HL-60 (cell line): ENCODE measurements at regions not wholly inside any gene's neighbourhood (a gene's known extent, or its start where the extent isn't known, plus 50 kb on each side); places are given as distances from the start of the nearest gene placed in this dataset.

Experiments used
- SPI1 ChIP-seq: IDR thresholded peaks from 2 replicates; pipeline ENCODE4 v1.6.1; 2012; ENCODE audit warnings: low read depth, mild to moderate bottlenecking, borderline replicate concordance
- TF ChIP-seq, protein P1 (sequence below): IDR thresholded peaks from one replicate; pipeline ENCODE4 v1.5.1; 2011; ENCODE audit warnings: low read length, control low read depth, inconsistent platforms; ENCODE audit not compliant: insufficient read depth

- TF ChIP-seq, protein P1, sequence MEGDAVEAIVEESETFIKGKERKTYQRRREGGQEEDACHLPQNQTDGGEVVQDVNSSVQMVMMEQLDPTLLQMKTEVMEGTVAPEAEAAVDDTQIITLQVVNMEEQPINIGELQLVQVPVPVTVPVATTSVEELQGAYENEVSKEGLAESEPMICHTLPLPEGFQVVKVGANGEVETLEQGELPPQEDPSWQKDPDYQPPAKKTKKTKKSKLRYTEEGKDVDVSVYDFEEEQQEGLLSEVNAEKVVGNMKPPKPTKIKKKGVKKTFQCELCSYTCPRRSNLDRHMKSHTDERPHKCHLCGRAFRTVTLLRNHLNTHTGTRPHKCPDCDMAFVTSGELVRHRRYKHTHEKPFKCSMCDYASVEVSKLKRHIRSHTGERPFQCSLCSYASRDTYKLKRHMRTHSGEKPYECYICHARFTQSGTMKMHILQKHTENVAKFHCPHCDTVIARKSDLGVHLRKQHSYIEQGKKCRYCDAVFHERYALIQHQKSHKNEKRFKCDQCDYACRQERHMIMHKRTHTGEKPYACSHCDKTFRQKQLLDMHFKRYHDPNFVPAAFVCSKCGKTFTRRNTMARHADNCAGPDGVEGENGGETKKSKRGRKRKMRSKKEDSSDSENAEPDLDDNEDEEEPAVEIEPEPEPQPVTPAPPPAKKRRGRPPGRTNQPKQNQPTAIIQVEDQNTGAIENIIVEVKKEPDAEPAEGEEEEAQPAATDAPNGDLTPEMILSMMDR = no peak
- no peak for TF ChIP-seq SPI1
These were observed 53.2 kb upstream of the ADRA2C start for GRCh38 chr4:3712936-3713335.
